NOMO-1 (cell line): ENCODE measurements at regions not wholly inside any gene's neighbourhood (a gene's known extent, or its start where the extent isn't known, plus 50 kb on each side); places are given as distances from the start of the nearest gene placed in this dataset.
A peak's percentile ranks its signal among the peaks of the same experiment; 100 is the strongest.

ENCODE experiments used
- DNase-seq, 2 experiments: peaks; one replicate each; lab custom pipeline; 2025; ENCODE audit not compliant: unreplicated experiment in 2 of 2; lab: John Stamatoyannopoulos, UW

DNA sequence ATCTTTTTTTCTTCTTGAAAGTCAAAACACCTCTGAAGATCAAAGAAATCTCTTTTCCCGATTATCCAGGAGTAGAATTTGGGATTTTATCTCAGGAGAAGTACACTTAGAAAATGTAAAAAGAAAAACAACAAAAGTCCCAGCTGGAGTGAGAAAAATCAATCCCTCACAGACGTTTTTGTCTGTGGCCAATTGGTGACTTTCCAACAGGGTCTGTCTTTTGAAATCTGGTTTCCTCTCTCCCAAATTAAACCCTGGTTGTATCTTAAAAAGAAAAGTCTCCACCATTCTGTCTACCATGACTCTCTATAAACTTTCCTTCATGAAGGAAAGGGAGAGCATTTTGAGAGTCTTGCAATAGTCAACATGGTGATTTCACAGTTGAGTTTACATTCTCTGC is 88.1 kb downstream of the DACT1 start:
- DNase-seq, result no peak

DNA sequence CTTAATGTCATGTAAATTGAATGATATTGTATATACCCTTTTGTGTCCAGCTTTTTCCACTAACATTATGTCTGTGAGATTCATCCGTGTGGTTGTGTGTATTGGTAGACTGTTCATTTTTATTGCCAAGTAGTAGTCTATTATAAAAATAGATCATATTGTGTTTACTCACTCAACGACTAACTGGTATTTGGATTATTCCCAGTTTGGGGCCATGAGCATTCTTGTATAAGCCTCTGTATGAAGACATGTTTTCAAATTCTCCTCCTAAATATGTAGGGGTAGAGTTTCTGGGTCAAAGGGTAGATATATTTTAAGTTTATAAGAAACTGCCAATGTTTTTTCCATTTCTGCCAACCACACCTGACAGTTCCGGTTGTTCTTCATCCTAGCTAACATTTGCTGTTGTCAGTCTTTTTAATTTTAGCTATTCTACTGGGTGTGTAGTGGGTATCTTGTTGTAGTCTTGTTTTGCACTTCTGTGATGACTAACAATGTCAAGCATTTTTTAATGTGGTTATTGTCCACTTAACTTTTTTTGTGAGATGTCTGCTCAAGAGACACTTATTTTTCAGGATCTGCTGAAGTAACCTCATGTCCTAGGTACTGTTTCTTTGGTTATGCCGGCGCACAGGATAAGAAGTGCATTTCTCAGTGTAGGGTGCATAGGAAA is 93.2 kb downstream of the DACT1 start:
- no peak for DNase-seq

DNA sequence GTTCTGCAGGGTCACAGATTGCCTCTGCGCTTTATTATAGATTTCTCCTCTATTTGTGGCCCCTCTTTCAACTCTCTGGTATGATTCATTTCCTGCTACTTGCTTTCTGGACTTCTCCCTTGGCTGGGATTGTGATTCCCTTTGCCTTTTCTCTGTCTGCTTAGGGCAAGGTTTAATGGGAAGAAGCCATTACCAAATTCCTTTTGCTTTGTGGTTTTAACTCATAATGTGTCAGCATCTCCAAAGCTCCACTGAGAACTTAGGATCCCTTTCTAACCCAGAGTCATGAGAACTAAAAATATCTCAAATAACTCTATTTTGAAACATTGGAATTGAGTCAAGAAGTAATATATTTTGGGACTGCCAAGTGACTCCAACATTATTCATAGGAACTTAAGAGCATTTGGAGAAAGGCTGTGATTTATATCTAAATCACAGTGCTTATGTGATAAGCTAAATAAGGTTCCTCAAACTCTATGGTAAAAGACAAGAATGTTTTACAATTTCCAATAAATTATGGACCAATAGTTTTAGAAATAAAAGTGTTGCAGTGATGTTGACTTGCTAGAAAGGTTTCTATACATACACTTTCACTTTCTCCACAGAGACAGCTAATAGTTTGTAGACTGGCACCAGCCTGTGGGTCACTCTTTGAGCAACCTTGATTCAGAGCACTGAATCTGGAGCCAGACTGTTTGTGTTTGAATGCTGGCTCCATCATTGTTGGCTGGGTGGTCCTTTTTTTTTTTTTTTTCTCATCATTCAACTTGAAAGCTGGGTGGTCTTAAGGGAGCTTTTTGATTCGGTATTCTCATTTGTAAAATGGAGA is 93.9 kb downstream of the DACT1 start:
- DNase-seq, result peak in 1 of 2 experiments; percentile 8

DNA sequence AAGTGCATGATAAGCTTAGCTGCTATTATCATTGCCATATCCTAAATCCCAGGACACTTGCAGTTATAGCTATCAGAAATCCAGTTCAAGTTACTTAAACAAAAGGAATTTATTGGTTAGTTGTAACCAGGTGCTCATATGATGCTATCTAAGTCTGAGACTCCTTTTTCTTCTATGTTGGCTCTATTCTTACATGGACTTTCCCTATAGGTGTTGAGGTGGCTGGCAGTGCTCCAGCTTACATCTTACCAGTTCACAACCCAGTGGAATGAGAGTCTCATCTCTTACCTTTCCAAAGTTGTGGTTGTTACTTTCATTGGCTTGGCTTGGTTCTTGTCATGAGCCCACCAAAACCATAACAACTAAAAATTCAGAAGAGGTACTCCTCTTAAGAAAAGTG is 94.6 kb downstream of the DACT1 start:
- no peak for DNase-seq

DNA sequence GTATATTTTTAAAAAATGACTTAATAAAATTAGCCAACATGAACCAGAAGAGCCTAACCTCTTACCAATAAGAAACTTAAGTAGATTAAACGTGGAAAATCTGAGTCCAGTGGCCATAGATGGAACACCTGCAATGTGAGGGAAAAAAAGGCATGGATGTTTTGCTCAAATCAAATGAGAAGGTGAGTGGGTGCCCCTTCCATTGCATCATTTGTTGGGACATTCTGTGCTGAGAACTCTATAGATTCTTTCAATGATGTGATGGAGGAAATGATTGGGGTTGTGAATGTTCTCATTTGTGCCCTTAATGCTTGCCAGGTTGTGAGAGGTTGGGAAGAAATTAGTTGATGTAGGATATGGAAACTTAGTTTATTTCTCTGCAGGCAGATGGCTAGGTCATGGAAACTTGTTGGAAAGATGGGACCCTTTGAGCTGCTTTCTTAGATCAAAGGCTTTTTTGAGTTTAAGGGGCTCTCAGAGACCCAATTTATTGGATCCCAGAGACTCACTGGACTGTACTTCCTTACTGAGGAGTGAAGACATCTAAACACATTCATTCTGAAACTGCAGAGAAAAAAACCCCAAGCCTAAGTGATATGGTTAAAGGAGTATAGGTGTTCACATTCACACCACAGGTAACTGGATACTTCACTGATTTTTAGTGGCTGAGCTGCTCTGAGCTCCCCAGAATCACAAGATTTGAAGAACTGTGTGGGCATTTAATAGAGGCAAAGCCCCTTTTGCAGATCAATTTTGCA is 95.9 kb downstream of the DACT1 start:
- DNase-seq, result no peak

DNA sequence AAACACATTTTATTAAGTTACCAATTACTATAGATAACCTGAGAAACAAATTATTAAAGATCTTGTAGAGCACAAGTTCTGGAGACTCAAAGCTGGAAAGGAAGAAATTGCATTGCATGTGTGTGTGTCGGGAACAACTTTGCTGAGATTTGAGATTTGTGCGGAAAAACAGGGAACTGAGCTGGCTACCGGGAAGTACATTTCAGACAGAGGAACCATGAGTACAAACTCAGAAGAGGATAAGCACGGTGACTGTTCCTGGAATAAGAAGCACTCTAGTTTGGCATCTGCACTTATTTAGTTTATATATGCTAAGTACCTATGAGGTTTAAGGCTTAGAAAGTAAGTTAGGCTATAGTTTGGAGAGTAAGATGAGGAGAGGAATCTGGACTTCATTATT is 97.8 kb downstream of the DACT1 start:
- no peak for DNase-seq

DNA sequence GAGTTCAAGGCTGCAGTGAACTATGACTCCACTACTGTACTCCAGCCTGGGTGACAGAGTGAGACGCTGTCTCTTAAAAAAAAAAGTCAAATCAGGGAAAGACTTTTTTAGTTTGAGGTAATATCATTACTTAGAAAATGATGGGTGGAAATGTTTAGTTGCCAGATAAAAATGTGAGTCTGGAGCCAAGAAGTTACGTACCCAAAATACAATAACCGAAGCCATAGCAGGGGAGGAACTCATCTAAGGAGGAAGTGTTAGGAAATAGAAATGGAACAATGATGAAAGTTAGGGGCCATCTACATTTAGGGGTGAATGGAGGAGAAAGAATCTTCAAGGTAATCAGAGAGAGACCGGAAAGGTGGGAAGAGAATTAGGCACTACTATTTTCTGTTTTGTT is 98.8 kb downstream of the DACT1 start:
- DNase-seq, result peak; percentile 27 to 41

DNA sequence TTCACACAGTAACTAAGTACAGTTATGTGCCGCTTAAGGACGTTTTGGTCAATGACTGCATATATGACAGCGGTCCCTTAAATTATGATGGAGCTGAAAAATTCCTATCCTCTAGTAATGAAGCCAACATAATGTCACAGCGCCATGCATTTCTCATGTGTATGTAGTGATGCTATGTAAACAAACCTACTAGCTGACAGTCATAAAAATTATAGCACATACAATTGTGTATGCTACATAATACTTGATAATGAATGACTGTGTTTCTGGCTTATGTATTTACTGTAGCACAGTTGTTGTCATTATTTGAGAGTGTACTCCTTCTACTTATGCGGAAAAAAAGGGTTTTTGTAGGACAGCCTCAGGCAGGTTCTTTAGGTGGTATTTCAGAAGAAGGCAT is 99.7 kb downstream of the DACT1 start:
- no peak for DNase-seq

DNA sequence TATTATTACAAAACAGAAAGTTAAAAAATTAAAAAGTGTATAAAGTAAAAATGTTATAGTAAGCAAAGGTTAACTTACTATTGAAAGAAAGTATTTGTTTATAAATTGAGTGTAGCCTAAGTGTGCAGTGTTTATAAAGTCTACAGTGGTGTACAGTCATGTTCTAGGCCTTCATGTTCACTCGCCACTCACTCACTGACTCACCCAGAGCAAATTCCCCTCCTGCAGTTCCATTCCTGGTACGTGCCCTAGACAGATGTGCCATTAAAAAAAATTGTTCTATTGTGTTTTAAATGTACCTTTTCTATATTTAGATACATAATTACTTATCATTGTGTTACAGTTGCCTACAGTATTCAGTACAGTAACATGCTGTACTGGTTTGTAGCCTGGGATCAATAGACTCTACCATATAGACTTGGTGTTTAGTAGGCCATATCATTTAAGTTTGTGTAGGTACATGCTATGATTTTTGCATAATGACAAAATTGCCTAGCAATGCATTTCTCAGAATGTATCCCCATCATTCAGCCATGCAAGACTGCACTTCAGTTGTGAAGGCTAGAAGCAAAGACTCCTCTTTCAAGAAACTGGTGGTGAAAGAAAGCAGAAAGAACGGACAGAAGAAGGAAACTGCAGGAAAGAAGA is 100.6 kb downstream of the DACT1 start:
- no peak for DNase-seq

DNA sequence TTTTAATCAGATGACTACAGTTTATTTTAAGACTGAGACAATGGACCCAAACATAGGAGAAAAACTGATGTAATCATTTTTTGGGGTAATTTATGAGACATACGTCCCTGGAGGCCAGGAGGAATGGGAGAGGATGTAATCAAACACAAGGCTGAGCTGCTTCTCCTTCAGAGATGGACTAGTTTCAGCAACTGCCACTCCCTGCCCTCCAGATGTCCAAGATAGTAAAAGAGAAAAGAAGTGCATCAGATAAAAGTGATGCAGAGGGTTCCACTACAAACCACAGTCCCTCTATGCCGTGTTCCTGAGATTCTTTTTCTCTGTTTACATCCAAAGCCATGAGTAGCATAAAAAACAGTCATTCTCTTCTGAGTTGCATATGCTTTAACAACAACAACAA is 101.1 kb downstream of the DACT1 start:
- DNase-seq, result no peak

DNA sequence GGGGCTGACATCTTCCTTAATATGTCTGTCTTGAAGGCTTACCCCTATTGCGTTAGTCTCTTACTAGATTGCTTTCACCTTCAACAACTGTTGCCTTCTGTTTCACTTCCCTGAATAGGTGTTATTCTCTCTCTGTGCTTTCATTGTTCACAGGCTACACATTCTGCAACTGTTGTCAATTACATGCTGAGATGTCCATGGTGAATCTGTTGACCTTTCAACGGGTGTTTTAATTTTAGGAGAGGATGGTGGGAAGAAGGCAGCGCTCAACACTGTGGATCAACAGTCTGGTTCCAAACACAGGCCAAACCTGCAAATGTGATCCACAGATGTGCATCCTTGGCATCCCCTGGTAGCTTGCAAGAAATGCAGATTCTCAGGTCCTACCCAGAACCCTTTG is 101.9 kb downstream of the DACT1 start:
- peak; percentile 45 to 93 for DNase-seq

DNA sequence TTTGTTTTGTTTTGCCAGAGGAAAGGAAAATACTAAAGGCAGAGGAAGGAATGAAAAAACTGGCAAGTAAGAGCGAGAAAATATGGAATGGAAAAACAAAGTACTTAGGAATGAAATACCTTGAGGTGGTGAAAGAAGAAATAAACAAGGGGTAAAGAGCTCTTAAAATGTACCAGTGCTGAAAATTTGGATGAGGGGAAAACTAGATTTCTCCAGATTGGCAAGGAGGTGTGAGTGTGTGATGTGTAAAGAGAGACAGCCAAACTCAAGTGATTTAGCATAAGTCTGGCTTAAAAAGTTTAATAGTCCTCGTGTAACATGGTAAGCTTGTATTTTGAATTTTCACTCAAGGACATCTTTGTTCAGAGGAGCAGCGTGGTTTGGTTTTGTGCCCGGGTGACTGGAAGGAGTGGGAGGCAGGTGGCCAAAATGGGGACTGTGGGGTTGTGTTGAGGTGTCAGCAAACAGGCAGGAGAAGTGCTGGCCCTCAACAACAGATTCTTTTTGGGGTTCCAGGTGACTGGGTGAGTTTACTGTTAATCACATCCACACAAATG is 102.7 kb downstream of the DACT1 start:
- no peak for DNase-seq

DNA sequence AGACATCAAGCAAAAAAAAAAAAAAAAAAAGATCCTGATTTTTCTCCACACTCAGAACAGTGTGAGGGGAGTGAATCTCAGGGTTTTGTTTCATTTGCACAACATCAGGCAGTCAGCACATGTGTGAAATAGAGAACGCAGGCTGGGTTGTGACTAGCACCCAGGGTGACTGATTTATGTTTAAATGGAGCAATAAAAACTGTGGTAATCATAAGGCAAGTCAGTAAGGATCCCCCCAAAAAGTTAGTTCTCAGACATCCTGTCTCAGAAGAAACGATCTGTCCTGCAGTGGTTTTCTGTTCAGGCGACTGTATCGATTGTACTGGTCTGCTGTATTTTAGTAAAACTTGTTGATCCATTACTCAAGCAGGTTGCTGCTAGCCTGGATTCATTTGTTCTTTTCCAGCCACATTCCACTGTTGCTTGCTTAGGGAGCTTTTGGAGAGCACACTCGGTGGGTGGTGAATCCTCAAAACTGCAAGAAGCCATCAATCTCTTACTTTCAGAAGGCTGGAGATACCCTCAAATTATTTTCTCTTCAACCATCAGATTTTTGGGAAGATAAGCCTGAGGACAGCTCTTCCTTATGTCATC is 107.1 kb downstream of the DACT1 start:
- peak; percentile 33 to 60 for DNase-seq

DNA sequence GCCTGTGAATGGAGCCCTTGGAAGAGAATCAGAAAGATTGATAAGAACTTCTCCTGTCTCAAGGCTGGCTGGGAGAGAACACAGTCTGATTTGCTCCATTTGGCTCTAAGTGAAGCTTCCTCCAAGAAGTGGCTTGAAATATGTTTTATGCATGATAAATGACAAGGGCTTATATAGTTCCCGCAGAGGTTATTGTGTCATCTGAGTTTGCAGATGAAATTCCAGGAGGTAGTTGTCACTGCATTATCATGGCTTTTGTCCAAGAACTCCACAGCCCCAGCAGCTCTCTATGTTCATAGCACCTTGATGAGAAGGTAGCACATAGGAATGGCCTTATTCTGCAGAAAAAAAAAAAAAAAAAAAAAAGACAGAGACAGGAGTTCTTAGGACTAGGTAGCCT is 108.5 kb downstream of the DACT1 start:
- peak in 1 of 2 experiments; percentile 17 for DNase-seq

DNA sequence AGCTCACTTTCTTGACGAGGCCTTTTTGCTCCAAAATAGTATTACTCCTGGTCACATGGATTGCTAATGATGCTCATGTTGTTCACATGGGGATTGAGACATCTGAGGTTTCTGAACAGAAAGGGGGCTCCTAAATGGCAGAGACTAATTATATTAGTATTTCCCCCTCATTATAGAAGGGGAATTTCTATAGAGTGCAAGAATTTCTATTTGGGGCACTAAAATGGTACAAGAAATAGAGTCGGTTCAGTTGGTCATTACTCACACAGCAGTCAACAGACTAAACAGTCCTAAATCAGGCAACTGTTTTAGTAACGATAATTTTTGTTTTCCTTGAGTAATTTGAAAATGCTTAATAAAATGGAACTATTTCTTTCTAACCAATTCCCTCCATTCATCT is 108.9 kb downstream of the DACT1 start:
- peak in 1 of 2 experiments; percentile 22 for DNase-seq

DNA sequence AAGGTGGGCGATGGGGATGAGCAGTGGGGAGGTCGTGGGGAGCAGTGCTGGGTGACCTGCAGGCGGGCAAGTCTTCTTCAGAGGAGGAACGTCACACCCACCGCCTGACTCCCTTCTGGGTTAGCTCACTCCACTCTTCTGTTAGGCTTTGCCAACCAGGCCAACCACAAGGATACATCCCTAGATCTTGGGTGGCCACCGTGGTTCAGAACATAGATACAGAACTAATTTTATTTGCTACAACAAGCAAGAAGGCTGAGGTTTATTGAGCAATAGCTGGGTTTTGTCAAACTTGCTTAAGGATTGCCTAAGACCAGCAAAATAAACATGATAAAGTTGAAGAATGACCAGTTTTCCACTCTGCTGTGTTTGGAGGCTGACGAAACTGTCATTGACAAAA is 109.4 kb downstream of the DACT1 start:
- peak; percentile 85 to 94 for DNase-seq

DNA sequence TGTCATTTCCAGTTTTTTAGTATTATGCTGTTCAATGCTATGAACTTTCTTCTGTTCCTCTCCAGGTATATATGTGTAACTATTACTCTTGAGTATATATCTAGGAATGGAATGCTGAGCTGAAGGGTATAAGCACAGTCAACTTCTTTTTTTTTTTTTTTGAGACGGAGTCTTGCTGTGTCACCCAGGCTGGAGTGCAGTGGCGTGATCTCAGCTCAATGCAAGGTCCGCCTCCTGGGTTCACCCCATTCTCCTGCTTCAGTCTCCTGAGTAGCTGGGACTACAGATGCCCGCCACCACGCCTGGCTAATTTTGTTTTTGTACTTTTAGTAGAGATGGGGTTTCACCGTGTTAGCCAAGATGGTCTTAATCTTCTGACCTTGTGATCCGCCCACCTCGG is 110.5 kb downstream of the DACT1 start:
- DNase-seq, result peak in 1 of 2 experiments; percentile 13

DNA sequence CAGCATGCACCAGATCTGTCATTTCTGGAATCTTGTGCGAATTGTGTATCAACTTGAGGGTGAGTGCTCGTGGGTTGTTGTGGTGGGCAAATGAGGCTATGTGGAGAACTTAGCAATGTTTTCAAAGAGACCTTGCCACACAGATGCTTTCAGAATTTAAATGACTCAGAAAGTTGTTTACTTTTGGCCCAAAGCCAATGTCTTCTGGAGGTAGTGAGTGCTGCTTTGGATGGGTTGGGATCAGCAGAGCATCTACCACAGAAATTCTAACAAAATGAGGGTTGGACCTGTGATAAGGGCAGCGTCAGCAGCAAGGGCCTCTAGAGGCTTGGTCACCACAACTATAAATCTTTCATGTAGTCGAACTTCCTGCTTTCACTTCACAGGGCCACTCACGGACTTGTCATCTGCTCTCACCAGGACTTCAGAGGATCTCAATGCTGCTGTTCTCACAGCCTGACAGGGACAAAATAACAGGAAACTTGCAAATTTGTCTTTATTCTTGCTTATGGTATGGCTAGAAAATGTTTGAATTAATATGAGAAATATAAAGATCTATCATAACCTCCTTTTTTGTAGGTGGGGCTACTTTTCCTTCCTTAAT is 111.4 kb downstream of the DACT1 start:
- peak; percentile 88 to 97 for DNase-seq

DNA sequence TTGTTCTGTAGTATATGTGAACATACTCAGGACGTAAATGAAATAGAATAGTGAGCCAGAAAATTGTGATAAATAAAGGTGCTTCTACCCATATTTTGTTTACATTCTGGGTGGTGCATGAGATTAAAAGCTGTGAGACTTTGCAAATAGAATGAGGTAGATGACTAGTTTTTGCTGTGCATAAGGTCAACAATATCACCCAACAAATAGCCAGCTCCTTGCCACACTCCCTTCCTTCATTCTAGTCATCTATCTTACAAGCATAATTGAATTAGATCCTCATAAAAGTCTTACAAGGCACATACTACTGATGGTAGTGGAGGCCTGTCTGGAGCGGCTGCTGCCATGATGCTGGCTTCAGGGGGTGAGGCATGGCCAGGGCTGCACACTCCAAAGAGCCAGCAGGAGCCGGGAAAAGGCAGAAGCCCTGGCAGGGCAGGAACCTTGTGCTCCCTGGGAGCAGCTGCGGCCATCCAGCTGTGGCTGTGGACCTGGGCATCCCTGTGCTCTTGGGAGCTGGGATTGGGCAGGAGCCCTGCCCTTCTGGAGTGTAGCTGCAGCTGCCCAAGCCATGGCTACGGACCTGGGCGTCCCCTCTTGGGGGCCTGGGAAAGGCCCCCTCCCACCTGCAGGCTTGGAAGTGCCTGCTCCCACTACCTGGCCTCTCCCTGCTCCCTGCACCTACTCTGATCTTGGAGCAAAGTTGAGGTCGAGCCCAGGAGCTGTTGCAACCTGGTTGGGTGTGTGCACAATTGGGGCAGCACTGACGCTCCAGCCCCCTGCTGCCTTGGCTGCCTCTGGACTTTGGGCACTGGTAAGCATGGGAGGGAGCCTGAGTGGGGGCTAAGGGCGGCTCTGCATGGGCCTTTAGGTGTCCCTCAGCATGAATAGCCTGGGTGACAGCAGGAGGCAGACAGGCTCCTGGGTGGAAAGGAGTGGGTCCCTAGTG is 112.8 kb downstream of the DACT1 start:
- no peak for DNase-seq
